IMR-90 (cell line): ENCODE measurements at regions not wholly inside any gene's neighbourhood (a gene's known extent, or its start where the extent isn't known, plus 50 kb on each side); places are given as distances from the start of the nearest gene placed in this dataset.

Experiments
- ATAC-seq: fragments of 200-7000 bp; cut with Tn5 transposase; 2 replicates; pipeline ENCODE4 v1.9.1; 2020; ENCODE audit warnings: low read depth, mild to moderate bottlenecking, moderate library complexity
- BruUV-seq: library from RNA; stranded (reverse); fragments of 400-500 nt; replicated peaks from 2 replicates; lab custom pipeline; 2021; lab: Mats Ljungman, UMichigan
- CTCF ChIA-PET: fragments of 300-600 bp; formaldehyde crosslinking; extraction: SDS; loops from one replicate; lab custom pipeline; 2021; ENCODE audit warnings: antibody characterized with exemption; lab: Yijun Ruan, JAX
- POLR2A ChIA-PET: fragments of 300-600 bp; sonication (Branson Sonifier 250); formaldehyde crosslinking; loops from one replicate; lab custom pipeline; 2022; ENCODE audit warnings: antibody characterized with exemption; ENCODE audit not compliant: unreplicated experiment; lab: Charles Lee
- DNase-seq: peaks from one replicate; pipeline ENCODE4 v3.0.0; 2013
- H2AFZ ChIP-seq: replicated peaks from 2 replicates; pipeline ENCODE3; 2013; ENCODE audit warnings: low read length, mild to moderate bottlenecking; ENCODE audit not compliant: poor library complexity
- H2AK5ac ChIP-seq: 2 replicates; pipeline ENCODE4 v1.6.1; 2013; ENCODE audit warnings: low read depth, low read length, inconsistent platforms
- H2AK9ac ChIP-seq: replicated peaks from 2 replicates; pipeline ENCODE3; 2013; ENCODE audit warnings: mild to moderate bottlenecking, low read depth, low read length, moderate library complexity; ENCODE audit not compliant: poor library complexity
- H2BK120ac ChIP-seq: 2 replicates; pipeline ENCODE4 v1.6.1; 2013; ENCODE audit warnings: low read depth, low read length, inconsistent platforms
- H2BK15ac ChIP-seq: 3 replicates; pipeline ENCODE4 v1.6.1; 2013; ENCODE audit warnings: low read depth, low read length, inconsistent platforms
- H2BK20ac ChIP-seq: 2 replicates; pipeline ENCODE4 v1.6.1; 2013; ENCODE audit warnings: low read depth, mild to moderate bottlenecking, inconsistent platforms, low read length, moderate library complexity
- H2BK5ac ChIP-seq: 2 replicates; pipeline ENCODE4 v1.6.1; 2013; ENCODE audit warnings: mild to moderate bottlenecking, low read depth, low read length, inconsistent platforms; ENCODE audit not compliant: poor library complexity, severe bottlenecking
- H3K14ac ChIP-seq: replicated peaks from 2 replicates; pipeline ENCODE4 v1.6.1; 2013; ENCODE audit warnings: low read depth, low read length, inconsistent platforms
- H3K18ac ChIP-seq: 2 replicates; pipeline ENCODE4 v1.6.1; 2013; ENCODE audit warnings: low read depth, low read length, control low read depth
- H3K23ac ChIP-seq: 2 replicates; pipeline ENCODE4 v1.6.1; 2013; ENCODE audit warnings: low read depth, low read length, inconsistent platforms
- H3K27ac ChIP-seq: 2 replicates; pipeline ENCODE4 v1.5.1; 2013; ENCODE audit warnings: mild to moderate bottlenecking, control low read depth, low read length; ENCODE audit not compliant: insufficient read depth
- H3K27me3 ChIP-seq: 2 replicates; pipeline ENCODE4 v1.6.1; 2013; ENCODE audit warnings: low read length; ENCODE audit not compliant: control insufficient read depth, insufficient read depth
- H3K36me3 ChIP-seq: 2 replicates; pipeline ENCODE4 v1.6.1; 2013; ENCODE audit warnings: low read length, mixed read lengths; ENCODE audit not compliant: control insufficient read depth, insufficient read depth
- H3K4ac ChIP-seq: 2 replicates; pipeline ENCODE4 v1.6.1; 2013; ENCODE audit warnings: low read depth, low read length, inconsistent platforms
- H3K4me1 ChIP-seq: 2 replicates; pipeline ENCODE4 v1.6.1; 2013; ENCODE audit warnings: low read length, mixed read lengths; ENCODE audit not compliant: control insufficient read depth, insufficient read depth
- H3K4me2 ChIP-seq: 2 replicates; pipeline ENCODE4 v1.6.1; 2013; ENCODE audit warnings: low read depth, mild to moderate bottlenecking, control low read depth, low read length, moderate library complexity
- H3K4me3 ChIP-seq: 2 replicates; pipeline ENCODE4 v1.5.1; 2013; ENCODE audit warnings: low read depth, mild to moderate bottlenecking, control low read depth, low read length, moderate library complexity; ENCODE audit not compliant: insufficient read depth
- H3K56ac ChIP-seq: 2 replicates; pipeline ENCODE4 v1.6.1; 2013; ENCODE audit warnings: low read length, inconsistent platforms; ENCODE audit not compliant: insufficient read depth; ENCODE audit errors: extremely low read depth
- H3K79me1 ChIP-seq, 2 experiments: 2 replicates each; pipeline ENCODE4 v1.6.1; 2013; ENCODE audit warnings: low read length in 2 of 2, inconsistent platforms in 1 of 2, low read depth in 1 of 2
- H3K9ac ChIP-seq: 2 replicates; pipeline ENCODE4 v1.6.1; 2013; ENCODE audit warnings: low read depth, low read length, control low read depth
- H3K9me1 ChIP-seq: 2 replicates; pipeline ENCODE4 v1.6.1; 2013; ENCODE audit warnings: low read length, inconsistent platforms; ENCODE audit not compliant: insufficient read depth
- H3K9me3 ChIP-seq: 2 replicates; pipeline ENCODE4 v1.6.1; 2013; ENCODE audit warnings: low read length; ENCODE audit not compliant: control insufficient read depth, insufficient read depth
- H4K20me1 ChIP-seq: 2 replicates; pipeline ENCODE4 v1.6.1; 2013; ENCODE audit warnings: low read length, inconsistent platforms; ENCODE audit not compliant: insufficient read depth
- H4K5ac ChIP-seq: 2 replicates; pipeline ENCODE4 v1.6.1; 2013; ENCODE audit warnings: mild to moderate bottlenecking, low read depth, low read length, control low read depth
- H4K8ac ChIP-seq, 2 experiments: 2 replicates each; pipeline ENCODE4 v1.6.1; 2013; ENCODE audit warnings: low read depth in 2 of 2, low read length in 2 of 2, control low read depth in 1 of 2, inconsistent platforms in 1 of 2
- H4K91ac ChIP-seq: 2 replicates; pipeline ENCODE4 v1.6.1; 2013; ENCODE audit warnings: low read depth, low read length, inconsistent platforms; ENCODE audit not compliant: insufficient read depth
- CHD1 ChIP-seq: IDR thresholded peaks from 2 replicates; pipeline ENCODE4 v1.6.1; 2012; ENCODE audit warnings: low read depth, low read length, improper control_type of control experiment
- MXI1 ChIP-seq: IDR thresholded peaks from 2 replicates; pipeline ENCODE4 v1.6.1; 2012; ENCODE audit warnings: low read depth, mild to moderate bottlenecking, low read length, moderate library complexity, borderline replicate concordance
- WGBS, 2 experiments: methylation state at CpG; one replicate each; pipeline versions ENCODE4 v1.1.5 to v1.1.7; 2013; ENCODE audit warnings: missing lambda C conversion rate in 2 of 2; ENCODE audit not compliant: insufficient read length in 1 of 2; ENCODE audit errors: extremely low coverage in 2 of 2; 5-methylcytosine and 5-hydroxymethylcytosine counted together
- dilution Hi-C: fragments of 300-500 bp; cut with HindIII; formaldehyde crosslinking; loops from one replicate; pipeline ENCODE4 v1.14.3; 2018; ENCODE audit warnings: low sequenced_read_pairs; ENCODE audit not compliant: unreplicated experiment
- in situ Hi-C: fragments of 300-500 bp; cut with MboI; formaldehyde crosslinking; loops from 3 replicates; pipeline ENCODE4 v1.14.3; 2019; ENCODE audit warnings: low sequenced_read_pairs, inconsistent platforms, mixed read lengths
- intact Hi-C: fragments of 100-400 bp; cut with micrococcal nuclease; formaldehyde crosslinking; loops from 2 replicates; pipeline ENCODE4 v1.10.0; 2022
- TF ChIP-seq, protein P1 (sequence below): fragments of 150-350 bp; IDR thresholded peaks from 2 replicates; pipeline ENCODE4 v1.6.1; 2017; ENCODE audit warnings: mild to moderate bottlenecking, antibody characterized with exemption, low read length, low read depth

DNA sequence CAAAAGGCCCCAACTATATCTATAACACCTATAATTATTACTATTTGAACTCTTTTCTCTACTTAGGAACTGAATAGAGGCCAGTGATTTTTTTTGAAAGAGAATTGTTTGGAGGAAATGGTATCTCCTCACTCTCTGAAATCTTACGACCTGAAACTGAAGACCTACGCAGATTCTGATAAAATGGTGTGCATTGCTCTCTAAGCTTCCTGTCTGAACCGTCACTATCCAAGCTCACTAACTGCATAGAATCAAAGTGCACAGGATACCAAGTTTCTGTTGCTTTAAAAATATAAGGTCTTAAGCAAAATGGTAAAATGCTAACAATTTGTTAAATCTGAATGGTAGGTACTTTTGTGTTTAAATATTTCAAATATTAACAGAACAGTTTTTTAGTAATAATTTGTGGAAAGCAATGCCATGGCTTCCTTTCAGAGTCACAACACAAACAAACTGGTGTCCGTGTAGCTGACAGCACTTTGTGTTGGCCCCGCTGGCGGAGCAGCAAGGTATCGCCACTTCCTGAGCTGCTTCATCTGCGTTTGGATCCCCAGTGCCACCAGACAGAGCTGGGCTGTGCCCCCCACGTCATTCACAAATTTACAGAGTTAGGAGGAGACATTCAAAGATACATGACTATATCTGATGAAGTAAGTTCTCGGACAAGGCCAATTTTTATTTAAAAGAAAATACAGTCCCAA is 313.9 kb downstream of the FBXW7 start:
- no peak overlapping the region for H3K4me2 ChIP-seq
- H3K4ac ChIP-seq, result no peak overlapping the region
- no peaks in the 10 kb centered on the region for H3K36me3 ChIP-seq
- no peak for DNase-seq
- H3K79me1 ChIP-seq, result no peaks in the 10 kb centered on the region
- intact Hi-C loops (no loop called here), dilution Hi-C loops (no loop called here), in situ Hi-C loops (no loop called here)
- no peak overlapping the region for H3K9ac ChIP-seq
- H3K14ac ChIP-seq, result no peak overlapping the region
- H2AK5ac ChIP-seq, result no peak overlapping the region
- CTCF ChIA-PET, result no interaction called here
- no peak overlapping the region for H4K91ac ChIP-seq
- no peak overlapping the region for H2AK9ac ChIP-seq
- POLR2A ChIA-PET, result no interaction called here
- H3K9me1 ChIP-seq, result no peaks in the 10 kb centered on the region
- H3K4me1 ChIP-seq, result no peaks in the 10 kb centered on the region
- H3K27ac ChIP-seq, result no peak overlapping the region
- TF ChIP-seq MXI1, result no peak
- TF ChIP-seq, protein P1, sequence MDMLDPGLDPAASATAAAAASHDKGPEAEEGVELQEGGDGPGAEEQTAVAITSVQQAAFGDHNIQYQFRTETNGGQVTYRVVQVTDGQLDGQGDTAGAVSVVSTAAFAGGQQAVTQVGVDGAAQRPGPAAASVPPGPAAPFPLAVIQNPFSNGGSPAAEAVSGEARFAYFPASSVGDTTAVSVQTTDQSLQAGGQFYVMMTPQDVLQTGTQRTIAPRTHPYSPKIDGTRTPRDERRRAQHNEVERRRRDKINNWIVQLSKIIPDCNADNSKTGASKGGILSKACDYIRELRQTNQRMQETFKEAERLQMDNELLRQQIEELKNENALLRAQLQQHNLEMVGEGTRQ, result no peak
- no peak for TF ChIP-seq CHD1
- no peaks in the 10 kb centered on the region for H4K20me1 ChIP-seq
- no peak overlapping the region for H4K8ac ChIP-seq
- H3K9me3 ChIP-seq, result 0 out of 2 replicates have a peak, but pooled peaks cover 5% of the 10 kb centered on the region
- no peak overlapping the region for H3K18ac ChIP-seq
- H3K23ac ChIP-seq, result no peak overlapping the region
- ATAC-seq, result no peak
- H2BK15ac ChIP-seq, result no peak overlapping the region
- no peak overlapping the region for H3K4me3 ChIP-seq
- H4K5ac ChIP-seq, result no peak overlapping the region
- no TSS peak for BruUV-seq
- WGBS, 2 experiments, result no CpG with 5 or more reads among the region's 10 CpGs
- no peak overlapping the region for H2BK120ac ChIP-seq
- peaks cover 4% of the 10 kb centered on the region for H3K27me3 ChIP-seq
- H3K56ac ChIP-seq, result no peak overlapping the region
- no peak overlapping the region for H2BK20ac ChIP-seq
- H2BK5ac ChIP-seq, result no peak overlapping the region
- H2AFZ ChIP-seq, result no peak overlapping the region
